ENCODE measurements at regions not wholly inside any gene's neighbourhood (a gene's known extent, or its start where the extent isn't known, plus 50 kb on each side); places are given as distances from the start of the nearest gene placed in this dataset.
A peak's percentile ranks its signal among the peaks of the same experiment; 100 is the strongest.

DNA sequence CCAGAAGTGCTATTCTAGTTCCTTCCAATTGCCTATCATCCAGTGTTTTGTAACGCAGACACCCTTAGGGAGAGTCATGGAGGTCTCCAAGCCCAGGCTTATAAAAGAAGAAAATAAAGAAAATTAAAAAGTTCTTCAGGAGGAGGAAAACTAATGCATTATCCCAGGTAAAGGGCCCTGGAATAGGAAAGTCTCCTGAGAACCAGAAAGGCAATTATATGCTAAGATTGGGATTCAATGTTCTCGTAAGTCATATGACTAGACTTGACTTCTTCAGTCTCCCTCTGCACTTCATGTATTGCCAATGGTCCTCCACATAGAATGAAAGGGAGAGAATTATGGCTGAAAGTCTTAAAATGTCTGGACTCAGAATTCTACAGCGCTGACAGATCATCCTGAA, 154.4 kb upstream of the STK32A start:
- H3K9me3 ChIP-seq (ENCODE audit: control insufficient read depth, low read length) = no peaks in the 10 kb centered on the region
- no peaks in the 10 kb centered on the region for H3K36me3 ChIP-seq (ENCODE audit: control insufficient read depth, insufficient read depth, low read length)
- 92% methylated on average over 2 of the region's 3 CpGs; no CpG with 5 or more reads in 1 of the 2 experiments for WGBS, 2 experiments (ENCODE audit: insufficient coverage in 2 of 2)
- no peak overlapping the region for H3K27ac ChIP-seq (ENCODE audit: low read depth, low read length, severe bottlenecking)
- no peak overlapping the region for H3K4me3 ChIP-seq (ENCODE audit: extremely low read depth, insufficient read depth, low read length, poor library complexity, severe bottlenecking)
- H3K4me1 ChIP-seq (ENCODE audit: control insufficient read depth, insufficient read depth, low read length, poor library complexity, severe bottlenecking) = no peaks in the 10 kb centered on the region

GRCh38 chr5:147081311-147081764, 153.5 kb upstream of the STK32A start:
- Histone ChIP-seq H3K36me3 (ENCODE audit: control insufficient read depth, insufficient read depth, low read length) (no peaks in the 10 kb centered on the region), H3K9me3 (ENCODE audit: control insufficient read depth, low read length) (no peaks in the 10 kb centered on the region), H3K27ac (ENCODE audit: low read depth, low read length, severe bottlenecking) (no peak overlapping the region), H3K4me1 (ENCODE audit: control insufficient read depth, insufficient read depth, low read length, poor library complexity, severe bottlenecking) (no peaks in the 10 kb centered on the region), H3K4me3 (ENCODE audit: extremely low read depth, insufficient read depth, low read length, poor library complexity, severe bottlenecking) (no peak overlapping the region)
- WGBS, 2 experiments (ENCODE audit: insufficient coverage in 2 of 2) = 73 to 74% methylated on average over 5 of the region's 8 CpGs

DNA sequence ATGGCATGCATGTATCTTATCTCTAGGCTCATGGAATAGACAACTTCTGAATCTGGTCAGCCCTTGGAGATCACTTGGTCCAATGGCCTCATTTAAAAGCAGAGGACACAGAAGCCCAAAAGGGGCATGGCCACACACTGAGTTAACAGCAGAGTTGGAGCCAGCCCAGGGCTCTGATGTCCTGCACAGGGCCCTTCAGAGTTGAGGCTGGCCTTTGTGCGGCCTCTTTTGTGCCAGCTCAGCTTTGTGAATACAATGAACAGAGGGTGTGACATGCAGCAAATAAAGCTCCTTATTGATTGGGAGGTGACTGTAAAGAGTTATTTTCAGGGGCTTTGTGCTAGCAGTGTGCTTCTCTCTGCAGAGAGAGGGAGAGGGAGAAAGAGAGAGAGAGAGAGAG, 150.1 kb upstream of the STK32A start:
- Histone ChIP-seq H3K4me3 (ENCODE audit: extremely low read depth, insufficient read depth, low read length, poor library complexity, severe bottlenecking) (no peak overlapping the region), H3K27ac (ENCODE audit: low read depth, low read length, severe bottlenecking) (no peak overlapping the region), H3K9me3 (ENCODE audit: control insufficient read depth, low read length) (no peaks in the 10 kb centered on the region), H3K36me3 (ENCODE audit: control insufficient read depth, insufficient read depth, low read length) (no peaks in the 10 kb centered on the region), H3K4me1 (ENCODE audit: control insufficient read depth, insufficient read depth, low read length, poor library complexity, severe bottlenecking) (no peaks in the 10 kb centered on the region)
- 67 to 100% methylated on average over 1 of the region's 1 CpG for WGBS, 2 experiments (ENCODE audit: insufficient coverage in 2 of 2)

GRCh38 chr5:147085409-147085808, 149.4 kb upstream of the STK32A start:
- no peak overlapping the region for H3K27ac ChIP-seq (ENCODE audit: low read depth, low read length, severe bottlenecking)
- no peak overlapping the region for H3K4me3 ChIP-seq (ENCODE audit: extremely low read depth, insufficient read depth, low read length, poor library complexity, severe bottlenecking)
- WGBS, 2 experiments (ENCODE audit: insufficient coverage in 2 of 2) = 81 to 89% methylated on average over 7 of the region's 7 CpGs
- H3K9me3 ChIP-seq (ENCODE audit: control insufficient read depth, low read length) = no peaks in the 10 kb centered on the region
- H3K36me3 ChIP-seq (ENCODE audit: control insufficient read depth, insufficient read depth, low read length) = no peaks in the 10 kb centered on the region
- H3K4me1 ChIP-seq (ENCODE audit: control insufficient read depth, insufficient read depth, low read length, poor library complexity, severe bottlenecking) = no peaks in the 10 kb centered on the region

DNA sequence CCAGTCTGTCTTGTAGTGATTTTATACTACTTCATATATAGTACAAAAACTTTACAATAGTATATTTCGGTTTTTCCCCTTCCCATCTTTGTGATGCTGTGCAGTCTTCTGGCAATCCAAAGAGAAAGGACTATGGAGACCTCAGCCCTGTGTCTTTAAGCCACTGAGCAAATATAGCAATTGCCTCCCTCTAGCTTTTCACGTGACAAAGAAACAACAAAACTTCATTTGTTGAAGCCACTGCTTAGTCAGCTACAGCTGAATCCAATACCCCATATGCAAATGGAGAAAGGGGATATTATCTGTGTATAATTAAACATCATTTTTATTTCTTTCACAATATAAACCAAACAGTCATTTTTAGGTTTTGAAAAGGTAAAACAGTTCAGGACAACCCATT, 142.8 kb upstream of the STK32A start:
- H3K36me3 ChIP-seq (ENCODE audit: control insufficient read depth, insufficient read depth, low read length) = no peaks in the 10 kb centered on the region
- no peaks in the 10 kb centered on the region for H3K4me1 ChIP-seq (ENCODE audit: control insufficient read depth, insufficient read depth, low read length, poor library complexity, severe bottlenecking)
- no peak overlapping the region for H3K27ac ChIP-seq (ENCODE audit: low read depth, low read length, severe bottlenecking)
- no peak overlapping the region for H3K4me3 ChIP-seq (ENCODE audit: extremely low read depth, insufficient read depth, low read length, poor library complexity, severe bottlenecking)
- no peaks in the 10 kb centered on the region for H3K9me3 ChIP-seq (ENCODE audit: control insufficient read depth, low read length)
- no CpG with 5 or more reads among the region's 2 CpGs for WGBS, 2 experiments (ENCODE audit: insufficient coverage in 2 of 2)

- Histone ChIP-seq H3K36me3 (ENCODE audit: control insufficient read depth, insufficient read depth, low read length) (no peaks in the 10 kb centered on the region), H3K4me1 (ENCODE audit: control insufficient read depth, insufficient read depth, low read length, poor library complexity, severe bottlenecking) (no peaks in the 10 kb centered on the region), H3K27ac (ENCODE audit: low read depth, low read length, severe bottlenecking) (no peak overlapping the region), H3K9me3 (ENCODE audit: control insufficient read depth, low read length) (no peaks in the 10 kb centered on the region), H3K4me3 (ENCODE audit: extremely low read depth, insufficient read depth, low read length, poor library complexity, severe bottlenecking) (no peak overlapping the region)
- WGBS, 2 experiments (ENCODE audit: insufficient coverage in 2 of 2) = 100% methylated on average over 2 of the region's 2 CpGs; no CpG with 5 or more reads in 1 of the 2 experiments
Observed at GRCh38 chr5:147093138-147093537, 141.7 kb upstream of the STK32A start.

DNA sequence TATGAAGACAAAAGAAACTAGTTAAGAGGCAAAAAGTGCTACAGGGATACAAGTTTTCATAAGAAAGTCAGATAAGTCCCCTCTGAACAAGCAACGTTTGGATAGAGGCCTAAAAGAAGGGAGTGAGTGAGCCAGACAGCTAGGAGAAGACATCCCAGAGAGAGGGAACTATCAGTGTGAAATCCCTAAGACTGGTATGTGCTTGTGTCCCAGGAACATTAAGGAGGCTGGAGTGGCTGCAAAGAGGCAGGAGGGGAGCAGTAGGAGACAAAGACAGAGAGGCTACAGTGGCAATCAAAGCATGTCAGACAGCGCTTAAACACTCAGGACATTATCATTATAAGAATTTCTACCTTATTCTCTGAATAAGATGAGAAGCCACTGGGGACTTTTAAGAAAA, 139.1 kb upstream of the STK32A start:
- 67 to 69% methylated on average over 1 of the region's 2 CpGs for WGBS, 2 experiments (ENCODE audit: insufficient coverage in 2 of 2)
- H3K9me3 ChIP-seq (ENCODE audit: control insufficient read depth, low read length) = no peaks in the 10 kb centered on the region

DNA sequence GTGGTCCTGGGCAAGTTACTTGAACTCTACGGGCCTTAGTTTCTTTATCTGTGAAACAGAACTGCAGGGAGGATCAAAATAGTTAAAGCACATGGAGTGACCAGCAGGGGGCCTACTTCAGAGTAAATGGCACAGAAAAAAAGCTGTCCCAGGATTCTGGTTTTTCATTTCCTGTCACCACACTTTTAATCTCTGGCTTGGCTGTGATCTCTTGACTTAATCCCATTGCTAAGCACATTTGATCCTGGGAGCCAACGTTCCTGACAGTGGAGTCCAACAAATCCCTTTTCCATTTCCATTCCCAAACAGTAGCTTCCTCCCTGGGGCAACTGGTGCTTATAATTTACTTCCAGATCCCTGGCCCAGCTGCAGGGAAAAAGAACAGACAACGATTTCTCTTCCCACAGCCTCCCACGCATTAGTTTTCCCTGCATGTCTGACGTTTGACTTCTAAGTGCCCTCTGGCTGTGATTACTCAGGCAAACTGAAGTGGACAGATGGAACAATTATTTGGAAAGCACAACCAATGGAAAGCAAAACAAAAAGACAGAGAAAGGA, 136.5 kb upstream of the STK32A start:
- 25 to 36% methylated on average over 2 to 5 of the region's 5 CpGs for WGBS, 2 experiments (ENCODE audit: insufficient coverage in 2 of 2)
- H3K36me3 ChIP-seq (ENCODE audit: control insufficient read depth, insufficient read depth, low read length) = no peaks in the 10 kb centered on the region
- no peaks in the 10 kb centered on the region for H3K4me1 ChIP-seq (ENCODE audit: control insufficient read depth, insufficient read depth, low read length, poor library complexity, severe bottlenecking)
- H3K9me3 ChIP-seq (ENCODE audit: control insufficient read depth, low read length) = no peaks in the 10 kb centered on the region
- H3K4me3 ChIP-seq (ENCODE audit: extremely low read depth, insufficient read depth, low read length, poor library complexity, severe bottlenecking) = no peak overlapping the region
- peak overlapping the region; percentile 78 for H3K27ac ChIP-seq (ENCODE audit: low read depth, low read length, severe bottlenecking)

More for the DNA sequence above, 139.1 kb upstream of the STK32A start:
- Histone ChIP-seq H3K27ac (ENCODE audit: low read depth, low read length, severe bottlenecking) (no peak overlapping the region), H3K36me3 (ENCODE audit: control insufficient read depth, insufficient read depth, low read length) (no peaks in the 10 kb centered on the region), H3K4me3 (ENCODE audit: extremely low read depth, insufficient read depth, low read length, poor library complexity, severe bottlenecking) (no peak overlapping the region), H3K4me1 (ENCODE audit: control insufficient read depth, insufficient read depth, low read length, poor library complexity, severe bottlenecking) (no peaks in the 10 kb centered on the region)

GRCh38 chr5:147101659-147102369, 133.0 kb upstream of the STK32A start:
- WGBS, 2 experiments (ENCODE audit: insufficient coverage in 2 of 2) = 89 to 94% methylated on average over 3 of the region's 6 CpGs
- Histone ChIP-seq H3K9me3 (ENCODE audit: control insufficient read depth, low read length) (no peaks in the 10 kb centered on the region), H3K27ac (ENCODE audit: low read depth, low read length, severe bottlenecking) (no peak overlapping the region), H3K36me3 (ENCODE audit: control insufficient read depth, insufficient read depth, low read length) (no peaks in the 10 kb centered on the region), H3K4me3 (ENCODE audit: extremely low read depth, insufficient read depth, low read length, poor library complexity, severe bottlenecking) (no peak overlapping the region), H3K4me1 (ENCODE audit: control insufficient read depth, insufficient read depth, low read length, poor library complexity, severe bottlenecking) (no peaks in the 10 kb centered on the region)

DNA sequence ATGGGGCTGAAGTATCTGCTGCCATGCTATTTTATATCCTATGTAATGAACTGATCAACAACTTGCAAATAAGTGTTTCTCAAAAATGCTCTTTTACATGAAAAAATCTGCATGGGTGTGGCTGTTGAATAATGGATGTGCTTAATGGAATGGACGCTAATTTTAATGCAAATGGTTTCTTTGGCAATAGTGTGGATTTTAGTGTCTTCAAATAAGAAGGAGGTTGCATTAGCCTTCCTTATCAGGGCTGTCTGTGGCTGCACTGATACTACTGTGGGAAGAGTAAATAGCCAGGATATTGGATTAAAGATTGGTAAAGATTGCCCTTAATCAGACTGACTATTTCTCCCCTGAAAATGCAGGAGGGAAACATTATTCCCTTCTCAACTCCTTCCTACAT, 121.9 kb upstream of the STK32A start:
- no peak overlapping the region for H3K4me3 ChIP-seq (ENCODE audit: extremely low read depth, insufficient read depth, low read length, poor library complexity, severe bottlenecking)
- no peaks in the 10 kb centered on the region for H3K9me3 ChIP-seq (ENCODE audit: control insufficient read depth, low read length)
- no peaks in the 10 kb centered on the region for H3K36me3 ChIP-seq (ENCODE audit: control insufficient read depth, insufficient read depth, low read length)
- no peaks in the 10 kb centered on the region for H3K4me1 ChIP-seq (ENCODE audit: control insufficient read depth, insufficient read depth, low read length, poor library complexity, severe bottlenecking)
- H3K27ac ChIP-seq (ENCODE audit: low read depth, low read length, severe bottlenecking) = no peak overlapping the region
- WGBS, 2 experiments (ENCODE audit: insufficient coverage in 2 of 2) = 88% methylated on average over 1 of the region's 1 CpG; no CpG with 5 or more reads in 1 of the 2 experiments

DNA sequence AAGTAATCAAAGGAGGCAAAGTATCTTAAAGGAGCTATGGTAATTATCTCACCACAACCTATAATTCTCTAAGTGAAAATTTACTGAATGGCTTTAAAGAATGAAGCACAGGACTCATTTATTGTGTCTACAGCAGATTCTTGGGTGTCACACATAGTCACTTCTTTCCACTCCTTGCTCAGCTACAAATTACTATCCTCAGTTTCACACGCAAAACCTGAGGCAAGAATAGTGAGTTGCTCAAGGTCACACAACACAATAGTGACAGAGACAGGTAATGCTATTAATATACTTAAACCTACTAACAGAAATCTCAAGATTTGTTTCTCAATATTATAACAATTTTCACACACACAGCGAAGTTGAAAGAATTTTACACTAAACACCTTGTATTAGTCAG, 120.9 kb upstream of the STK32A start:
- WGBS, 2 experiments (ENCODE audit: insufficient coverage in 2 of 2) = no CpG with 5 or more reads among the region's 2 CpGs
- Histone ChIP-seq H3K27ac (ENCODE audit: low read depth, low read length, severe bottlenecking) (no peak overlapping the region), H3K9me3 (ENCODE audit: control insufficient read depth, low read length) (no peaks in the 10 kb centered on the region), H3K4me1 (ENCODE audit: control insufficient read depth, insufficient read depth, low read length, poor library complexity, severe bottlenecking) (no peaks in the 10 kb centered on the region), H3K4me3 (ENCODE audit: extremely low read depth, insufficient read depth, low read length, poor library complexity, severe bottlenecking) (no peak overlapping the region), H3K36me3 (ENCODE audit: control insufficient read depth, insufficient read depth, low read length) (no peaks in the 10 kb centered on the region)

Data from mesodermal cell (in vitro differentiated cells).